Activated T-helper 2 cell treated with anti-CD3 and anti-CD28 coated beads, Interferon-gamma antibody, Interleukin-2, Interleukin-4, amounts not matched to agents 10 μg/mL and 5 μg/mL and 100 μg/mL, durations not matched to agents 14 hours and 24 hours and 36 hours (primary cell): ENCODE measurements at regions not wholly inside any gene's neighbourhood (a gene's known extent, or its start where the extent isn't known, plus 50 kb on each side); places are given as distances from the start of the nearest gene placed in this dataset.

Source experiments
- DNase-seq: peaks from one replicate; pipeline ENCODE4 v3.0.0; 2021; ENCODE audit warnings: low spot score
- H3K27ac Mint-ChIP-seq: one replicate; pipeline ENCODE4 v1.8.0; 2021; ENCODE audit warnings: mixed read lengths
- H3K27me3 Mint-ChIP-seq: one replicate; pipeline ENCODE4 v1.8.0; 2021; ENCODE audit warnings: low read depth, mixed read lengths
- H3K36me3 Mint-ChIP-seq: one replicate; pipeline ENCODE4 v1.8.0; 2021; ENCODE audit warnings: low read depth, mixed read lengths
- H3K4me1 Mint-ChIP-seq: one replicate; pipeline ENCODE4 v1.8.0; 2021; ENCODE audit warnings: low read depth, mixed read lengths
- H3K4me3 Mint-ChIP-seq: one replicate; pipeline ENCODE4 v1.8.0; 2021; ENCODE audit warnings: low read depth, mild to moderate bottlenecking, moderate library complexity, mixed read lengths
- H3K9me3 Mint-ChIP-seq: one replicate; pipeline ENCODE4 v1.8.0; 2021; ENCODE audit warnings: mixed read lengths
- intact Hi-C: fragments of 100-400 bp; cut with micrococcal nuclease; formaldehyde crosslinking; loops from one replicate; pipeline ENCODE4 v1.15.1; 2023

DNA sequence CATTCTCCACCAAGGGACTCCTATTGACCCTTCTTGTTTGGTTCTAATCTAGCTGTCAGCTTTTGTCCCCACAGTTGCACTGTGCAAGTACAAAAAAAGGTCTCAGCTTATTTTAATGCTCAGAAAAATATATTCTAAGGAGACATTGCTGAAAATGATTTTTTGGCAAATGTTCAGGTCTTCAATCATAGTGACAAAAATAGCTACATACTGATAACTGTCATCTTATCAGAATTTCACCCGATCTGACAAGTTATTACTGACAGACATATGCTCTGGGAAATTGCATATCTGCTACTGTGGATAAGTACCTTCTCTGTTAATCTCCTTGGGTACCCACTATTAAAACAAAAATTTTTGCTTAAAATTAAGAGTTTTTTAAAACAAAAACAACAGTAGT is 263.6 kb downstream of the FLRT2 start:
- DNase-seq, result no peak
- Mint-ChIP-seq H3K4me1 (peaks cover 5% of the 10 kb centered on the region), H3K27ac (no peak overlapping the region), H3K36me3 (no peaks in the 10 kb centered on the region), H3K4me3 (no peak overlapping the region), H3K9me3 (no peaks in the 10 kb centered on the region), H3K27me3 (no peaks in the 10 kb centered on the region)
- intact Hi-C loops, result no loop called here

DNA sequence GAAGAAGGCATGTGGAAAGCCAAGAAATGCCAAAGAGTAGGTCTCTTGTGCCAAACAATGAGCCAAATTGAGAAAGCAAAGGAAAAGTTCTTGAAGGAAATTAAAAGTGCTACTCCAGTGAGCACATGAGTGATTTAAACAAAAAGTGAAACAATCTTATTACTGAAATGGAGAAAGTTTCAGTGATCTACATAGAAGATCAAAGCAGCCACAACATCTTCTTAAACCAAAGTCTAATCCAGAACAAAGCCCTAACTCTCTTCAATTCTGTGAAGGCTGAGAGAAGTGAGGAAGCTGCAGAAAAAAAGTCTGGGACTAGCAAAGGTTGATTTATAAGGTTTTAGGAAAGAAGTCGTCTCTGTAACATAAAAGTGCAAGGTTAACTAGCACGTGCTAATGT is 259.6 kb downstream of the FLRT2 start:
- Mint-ChIP-seq H3K9me3 (no peaks in the 10 kb centered on the region), H3K27me3 (no peaks in the 10 kb centered on the region), H3K36me3 (no peaks in the 10 kb centered on the region), H3K4me3 (no peak overlapping the region), H3K4me1 (peaks cover 5% of the 10 kb centered on the region), H3K27ac (no peak overlapping the region)
- intact Hi-C loops, result no loop called here
- DNase-seq, result no peak

DNA sequence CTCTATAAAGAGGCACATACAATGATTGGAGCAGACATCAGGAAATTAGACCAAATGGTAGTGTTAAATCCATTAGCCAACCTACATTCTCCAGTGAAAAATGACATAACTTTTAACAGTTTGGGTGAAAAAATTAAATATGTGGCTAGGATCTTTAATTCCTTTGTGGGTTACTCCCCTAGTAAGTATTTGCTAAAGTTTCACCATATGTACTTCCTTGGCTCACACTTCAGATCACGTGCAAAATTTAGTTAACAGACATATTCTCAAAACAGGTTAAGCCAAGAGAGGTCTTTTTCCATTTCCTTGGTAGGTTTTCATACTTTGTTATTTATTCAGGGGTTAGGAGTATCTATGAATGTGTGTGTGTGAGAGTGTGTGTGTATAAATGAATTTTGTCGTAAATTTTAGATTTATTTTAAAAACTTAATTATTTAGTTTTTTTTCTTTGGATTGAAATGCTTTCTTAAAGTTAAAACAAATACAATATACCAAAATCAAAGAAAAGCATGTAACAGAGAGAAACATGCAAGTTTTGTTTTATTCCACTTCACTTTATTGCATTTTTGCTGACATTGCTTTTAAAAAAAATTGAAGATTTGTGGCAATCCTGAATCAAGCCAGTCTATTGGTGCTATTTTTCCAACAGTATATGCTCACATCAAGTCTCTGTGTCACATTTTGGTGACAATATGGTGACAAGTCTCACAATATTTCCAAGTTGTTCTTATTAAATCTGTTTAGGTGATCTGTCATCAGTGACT is 258.7 kb downstream of the FLRT2 start:
- DNase-seq, result no peak
- intact Hi-C loops, result no loop called here
- H3K9me3 Mint-ChIP-seq, result no peaks in the 10 kb centered on the region
- H3K27ac Mint-ChIP-seq, result no peak overlapping the region
- H3K4me1 Mint-ChIP-seq, result peaks cover 5% of the 10 kb centered on the region
- no peak overlapping the region for H3K4me3 Mint-ChIP-seq
- no peaks in the 10 kb centered on the region for H3K27me3 Mint-ChIP-seq
- no peaks in the 10 kb centered on the region for H3K36me3 Mint-ChIP-seq

DNA sequence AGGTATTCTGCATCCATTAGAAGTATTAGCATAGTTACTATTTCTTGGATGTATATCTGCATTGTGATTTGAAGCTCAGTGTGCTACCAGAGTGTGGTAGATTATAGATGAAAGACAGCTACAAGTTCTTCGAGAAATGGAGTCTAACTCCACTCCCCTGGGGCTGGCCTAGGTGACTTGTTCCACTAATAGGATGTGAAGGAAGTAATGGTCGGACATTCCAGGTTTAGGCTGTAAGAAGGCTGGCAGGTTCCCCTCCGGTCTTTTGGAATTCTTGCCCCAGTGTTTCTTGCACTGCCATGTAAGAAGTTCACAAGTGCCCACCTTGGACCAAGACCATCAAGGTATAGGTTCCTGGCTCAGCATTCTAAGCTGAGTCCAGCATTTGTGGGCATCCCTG is 236.4 kb downstream of the FLRT2 start:
- no peak overlapping the region for H3K27ac Mint-ChIP-seq
- no peak overlapping the region for H3K4me3 Mint-ChIP-seq
- H3K36me3 Mint-ChIP-seq, result no peaks in the 10 kb centered on the region
- H3K27me3 Mint-ChIP-seq, result no peaks in the 10 kb centered on the region
- H3K4me1 Mint-ChIP-seq, result no peaks in the 10 kb centered on the region
- DNase-seq, result no peak
- intact Hi-C loops, result no loop called here
- H3K9me3 Mint-ChIP-seq, result peaks cover 3% of the 10 kb centered on the region

DNA sequence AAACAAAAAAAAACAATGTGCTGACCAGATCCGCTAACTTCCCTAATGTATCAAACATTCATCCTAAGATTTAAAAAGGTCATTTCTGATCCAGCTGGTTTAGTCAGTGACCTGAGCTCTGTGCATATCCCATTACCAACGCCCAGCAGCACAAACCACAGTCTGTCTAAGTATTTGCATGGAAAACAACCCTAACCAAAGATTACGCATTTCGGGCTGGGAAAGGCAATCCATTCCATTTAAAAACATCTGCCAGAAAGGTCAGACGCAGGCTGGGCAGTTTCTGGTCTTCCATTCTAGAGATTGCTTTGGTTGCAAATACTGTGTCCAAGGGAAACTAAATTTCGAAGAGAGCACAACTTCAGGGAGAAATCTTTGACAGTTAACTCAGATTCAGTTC is 234.9 kb downstream of the FLRT2 start:
- Mint-ChIP-seq H3K4me1 (no peaks in the 10 kb centered on the region), H3K9me3 (peaks cover 7% of the 10 kb centered on the region), H3K27ac (no peak overlapping the region), H3K27me3 (no peaks in the 10 kb centered on the region), H3K36me3 (no peaks in the 10 kb centered on the region), H3K4me3 (no peak overlapping the region)
- intact Hi-C loops, result no loop called here
- DNase-seq, result no peak

DNA sequence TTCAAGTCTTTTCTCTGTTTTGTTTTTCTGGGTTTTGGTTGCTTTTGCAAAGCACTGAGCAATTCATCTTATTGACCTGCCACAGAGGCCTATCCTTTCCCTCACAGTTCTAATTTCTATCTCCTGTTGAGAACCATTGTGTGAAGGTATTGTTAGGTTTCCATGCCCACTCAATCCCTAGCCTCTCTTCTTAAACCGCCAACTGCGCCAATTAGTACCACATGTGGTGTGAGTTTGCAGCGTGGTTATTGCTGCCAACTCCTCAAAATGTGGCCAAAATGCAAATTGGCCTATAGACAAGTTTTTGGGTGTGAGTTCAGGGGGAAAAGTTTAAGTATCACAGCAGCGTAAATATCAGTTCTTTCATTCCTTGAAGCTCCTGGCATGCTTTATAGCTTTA is 232.6 kb downstream of the FLRT2 start:
- Mint-ChIP-seq H3K27me3 (no peaks in the 10 kb centered on the region), H3K4me3 (no peak overlapping the region), H3K4me1 (no peaks in the 10 kb centered on the region), H3K9me3 (peaks cover 7% of the 10 kb centered on the region), H3K27ac (no peak overlapping the region), H3K36me3 (no peaks in the 10 kb centered on the region)
- no peak for DNase-seq
- intact Hi-C loops, result no loop called here

DNA sequence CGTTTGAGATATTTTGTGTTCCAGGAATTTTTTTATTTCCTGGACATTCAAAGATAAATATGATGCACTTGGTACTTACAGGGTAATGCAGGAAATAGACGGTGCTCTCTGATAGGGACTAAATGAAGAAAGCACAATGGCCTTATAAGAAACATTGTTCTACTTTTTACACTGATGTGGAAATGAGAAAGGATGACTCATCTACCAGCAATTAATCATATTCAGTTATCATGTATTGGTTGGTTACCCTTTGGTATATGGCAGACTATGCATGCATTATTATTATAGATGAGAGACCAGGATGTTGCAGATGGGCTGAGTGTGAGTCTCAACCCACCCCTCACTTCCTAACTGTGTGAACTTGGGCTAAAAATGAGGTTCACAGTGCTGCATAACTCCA is 222.2 kb downstream of the FLRT2 start:
- no peaks in the 10 kb centered on the region for H3K27me3 Mint-ChIP-seq
- no peaks in the 10 kb centered on the region for H3K36me3 Mint-ChIP-seq
- H3K4me3 Mint-ChIP-seq, result no peak overlapping the region
- no peaks in the 10 kb centered on the region for H3K9me3 Mint-ChIP-seq
- DNase-seq, result no peak
- H3K4me1 Mint-ChIP-seq, result no peaks in the 10 kb centered on the region
- H3K27ac Mint-ChIP-seq, result no peak overlapping the region
- intact Hi-C loops, result no loop called here

DNA sequence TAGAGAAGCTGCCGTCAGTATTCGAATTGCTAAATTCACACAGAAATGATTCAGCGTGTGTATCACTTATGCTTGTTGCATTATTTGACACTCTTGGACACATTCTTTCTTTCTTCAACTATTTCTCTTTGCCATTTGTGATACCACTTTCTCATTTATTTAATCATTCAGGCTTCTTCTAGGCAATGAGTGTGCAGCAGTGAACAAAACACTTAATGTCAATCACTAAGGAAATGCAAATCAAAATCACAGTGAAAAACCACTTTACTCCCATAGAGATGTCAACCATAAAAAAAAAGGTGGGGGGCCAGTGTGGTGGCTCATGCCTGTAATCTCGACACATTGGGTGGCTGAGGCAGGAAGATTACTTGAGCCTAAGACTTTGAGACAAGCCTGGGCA is 214.6 kb downstream of the FLRT2 start:
- Mint-ChIP-seq H3K4me3 (no peak overlapping the region), H3K9me3 (no peaks in the 10 kb centered on the region), H3K27me3 (no peaks in the 10 kb centered on the region), H3K36me3 (no peaks in the 10 kb centered on the region), H3K4me1 (no peaks in the 10 kb centered on the region), H3K27ac (no peak overlapping the region)
- DNase-seq, result no peak
- intact Hi-C loops, result no loop called here

DNA sequence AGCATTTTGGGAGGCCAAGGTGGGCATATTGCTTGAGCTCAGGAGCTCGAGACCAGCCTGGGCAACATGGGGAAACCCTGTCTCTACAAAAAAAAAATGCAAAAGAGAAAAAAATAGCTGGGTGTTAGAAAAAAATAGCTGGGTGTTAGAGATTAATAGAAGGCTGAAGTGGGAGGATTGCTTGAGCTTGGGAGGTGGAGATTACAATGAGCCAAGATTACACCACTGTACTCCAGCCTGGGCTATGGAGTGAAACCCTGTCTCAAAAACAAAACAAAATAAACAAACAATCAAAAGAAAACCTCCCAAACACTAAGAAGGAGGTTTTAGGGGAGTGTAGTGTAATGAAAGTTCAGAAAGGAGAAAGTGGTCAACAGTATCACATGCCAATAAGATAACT is 202.1 kb downstream of the FLRT2 start:
- Mint-ChIP-seq H3K27ac (no peak overlapping the region), H3K36me3 (no peaks in the 10 kb centered on the region), H3K4me3 (no peak overlapping the region), H3K4me1 (no peaks in the 10 kb centered on the region), H3K9me3 (no peaks in the 10 kb centered on the region), H3K27me3 (no peaks in the 10 kb centered on the region)
- intact Hi-C loops, result no loop called here
- DNase-seq, result no peak

DNA sequence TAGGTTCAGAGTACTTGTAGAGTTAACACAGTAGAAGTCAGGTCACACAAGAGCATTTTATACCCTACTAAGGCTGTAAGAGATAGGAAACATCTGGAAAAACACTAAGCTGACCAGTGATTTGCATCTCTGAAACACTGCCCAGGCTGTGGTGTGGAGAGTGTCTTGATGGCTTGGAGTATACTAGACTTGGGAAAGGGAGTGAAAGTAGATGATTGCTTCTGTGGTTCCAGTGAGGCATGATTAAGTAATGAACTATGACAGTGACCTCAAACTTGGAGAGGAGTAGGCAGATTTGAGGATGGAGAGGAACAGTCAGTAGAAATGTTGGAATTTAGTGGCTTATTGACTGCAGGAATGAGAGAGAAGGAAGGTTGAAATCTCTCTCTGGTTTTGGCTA is 201.2 kb downstream of the FLRT2 start:
- Mint-ChIP-seq H3K27me3 (no peaks in the 10 kb centered on the region), H3K4me3 (no peak overlapping the region), H3K4me1 (no peaks in the 10 kb centered on the region), H3K27ac (no peak overlapping the region), H3K36me3 (no peaks in the 10 kb centered on the region), H3K9me3 (no peaks in the 10 kb centered on the region)
- intact Hi-C loops, result no loop called here
- no peak for DNase-seq

DNA sequence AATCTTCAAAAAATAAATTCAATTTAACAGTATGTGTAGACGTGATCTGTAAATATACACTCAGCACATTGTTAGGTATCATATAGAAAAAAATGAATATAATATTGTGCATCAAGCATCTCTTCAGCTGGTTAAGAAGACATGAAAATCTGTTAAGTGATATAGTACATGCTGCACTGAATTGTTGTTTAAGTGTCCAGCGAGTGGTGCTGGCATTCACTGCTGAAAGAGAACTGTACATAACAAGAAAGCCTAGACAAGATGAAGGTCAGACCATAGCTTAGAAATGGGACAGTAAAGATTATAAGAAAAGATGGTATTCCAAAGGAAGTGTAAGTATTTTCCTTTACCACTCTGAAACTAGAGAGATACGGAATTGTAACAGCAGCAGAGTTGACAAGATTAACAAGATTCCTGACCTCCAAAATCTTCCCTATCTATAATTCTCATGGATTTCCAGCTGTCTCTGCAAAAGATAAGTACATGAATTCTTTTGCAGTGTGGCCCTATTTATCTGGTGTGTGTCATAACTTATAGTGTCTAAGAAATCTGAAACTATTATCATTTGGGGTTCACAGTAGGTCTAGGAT is 198.6 kb downstream of the FLRT2 start:
- Mint-ChIP-seq H3K4me1 (no peaks in the 10 kb centered on the region), H3K36me3 (no peaks in the 10 kb centered on the region), H3K27ac (no peak overlapping the region), H3K4me3 (no peak overlapping the region), H3K27me3 (no peaks in the 10 kb centered on the region), H3K9me3 (no peaks in the 10 kb centered on the region)
- no peak for DNase-seq
- intact Hi-C loops, result no loop called here

DNA sequence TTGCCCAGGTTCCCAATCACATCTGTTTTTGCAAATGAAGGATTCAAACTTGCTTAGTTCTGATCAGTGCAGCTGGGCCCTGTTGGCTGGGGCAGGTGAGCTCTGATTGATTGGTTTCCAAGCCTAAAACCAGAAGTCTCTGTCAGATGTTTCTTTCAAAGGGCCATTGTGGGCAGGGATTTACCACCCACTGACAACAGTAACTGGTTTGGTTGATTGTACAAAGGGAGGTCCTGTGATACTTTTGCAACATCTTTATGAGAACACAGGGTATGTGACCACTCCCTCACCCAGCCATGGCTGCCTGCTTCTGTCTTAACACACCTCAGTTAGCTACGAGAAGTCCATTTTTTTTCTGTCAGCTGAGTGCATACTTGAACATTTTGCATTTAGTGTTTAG is 184.1 kb downstream of the FLRT2 start:
- Mint-ChIP-seq H3K36me3 (no peaks in the 10 kb centered on the region), H3K27me3 (no peaks in the 10 kb centered on the region), H3K27ac (no peak overlapping the region), H3K4me3 (no peak overlapping the region), H3K4me1 (no peaks in the 10 kb centered on the region), H3K9me3 (peaks cover 8% of the 10 kb centered on the region)
- intact Hi-C loops, result no loop called here
- DNase-seq, result no peak

DNA sequence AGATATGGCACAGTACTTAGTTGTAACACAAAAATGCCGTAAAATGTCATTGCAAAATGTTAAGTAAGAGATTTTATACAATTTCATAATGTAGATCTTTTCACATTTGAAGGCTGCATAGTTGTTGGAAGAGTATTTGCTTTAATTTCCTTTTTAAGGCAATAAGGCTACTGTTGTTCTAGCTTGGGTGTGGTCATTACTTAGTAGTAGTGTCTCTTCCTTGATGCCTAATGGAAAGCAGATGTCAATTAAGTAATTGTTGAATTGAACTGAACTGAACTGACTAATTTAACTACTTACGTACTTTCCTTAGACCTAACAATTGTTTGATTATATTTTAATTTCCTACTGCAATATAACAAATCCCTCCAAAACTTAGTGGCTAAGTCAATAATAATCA is 181.7 kb downstream of the FLRT2 start:
- Mint-ChIP-seq H3K36me3 (no peaks in the 10 kb centered on the region), H3K9me3 (no peaks in the 10 kb centered on the region), H3K4me1 (no peaks in the 10 kb centered on the region), H3K27me3 (no peaks in the 10 kb centered on the region), H3K27ac (no peak overlapping the region), H3K4me3 (no peak overlapping the region)
- no peak for DNase-seq
- intact Hi-C loops, result no loop called here
